ENCODE measurements at regions not wholly inside any gene's neighbourhood (a gene's known extent, or its start where the extent isn't known, plus 50 kb on each side); places are given as distances from the start of the nearest gene placed in this dataset.

- TF ChIP-seq POLR2A (IDR thresholded peaks at IDR 0.05): no peak
- no peak for TF ChIP-seq CTCF (IDR thresholded peaks at IDR 0.05)
Observed at GRCh38 chr4:55181010-55182005, 55.9 kb upstream of the KDR start.

Data from adrenal gland (tissue), 5 donors.